ENCODE measurements at regions not wholly inside any gene's neighbourhood (a gene's known extent, or its start where the extent isn't known, plus 50 kb on each side); places are given as distances from the start of the nearest gene placed in this dataset.
"Not testable (repeated sequence)": the region's sequence is repeated elsewhere in the genome, so short reads cannot be mapped to it uniquely, and the experiment has no call there.

DNA sequence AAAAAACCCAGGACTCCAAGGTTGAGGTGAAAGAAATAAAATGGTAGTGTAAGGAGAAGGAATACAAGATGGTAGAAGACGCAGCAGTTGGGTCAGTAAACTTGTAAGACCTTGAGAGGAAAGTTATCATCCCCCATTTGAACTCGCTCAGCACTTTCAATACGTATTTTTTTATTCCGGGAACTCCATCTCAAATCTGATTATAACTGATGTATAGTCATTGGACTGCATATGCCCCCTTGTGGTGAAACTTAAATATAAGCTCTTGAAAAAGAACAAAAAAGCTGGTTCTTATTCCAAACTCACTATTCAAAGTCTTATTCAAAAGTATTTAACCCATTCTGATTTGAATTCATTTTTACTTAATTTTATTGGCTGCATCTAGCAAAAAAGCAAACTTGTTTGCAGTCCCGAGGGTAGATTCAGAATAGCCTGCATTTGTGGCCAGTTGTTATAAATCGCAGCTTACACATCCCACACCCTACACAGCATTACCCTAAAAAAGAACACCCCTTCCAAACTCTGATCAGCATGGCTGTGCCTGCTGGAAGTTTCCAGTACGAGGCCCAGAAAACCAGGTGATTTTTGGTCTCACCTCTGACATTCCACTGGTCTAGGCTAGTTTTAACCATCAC, 118.0 kb downstream of the ESM1 start:
- DNase-seq (ENCODE audit: low read depth): no peak
- TF ChIP-seq, protein P1, sequence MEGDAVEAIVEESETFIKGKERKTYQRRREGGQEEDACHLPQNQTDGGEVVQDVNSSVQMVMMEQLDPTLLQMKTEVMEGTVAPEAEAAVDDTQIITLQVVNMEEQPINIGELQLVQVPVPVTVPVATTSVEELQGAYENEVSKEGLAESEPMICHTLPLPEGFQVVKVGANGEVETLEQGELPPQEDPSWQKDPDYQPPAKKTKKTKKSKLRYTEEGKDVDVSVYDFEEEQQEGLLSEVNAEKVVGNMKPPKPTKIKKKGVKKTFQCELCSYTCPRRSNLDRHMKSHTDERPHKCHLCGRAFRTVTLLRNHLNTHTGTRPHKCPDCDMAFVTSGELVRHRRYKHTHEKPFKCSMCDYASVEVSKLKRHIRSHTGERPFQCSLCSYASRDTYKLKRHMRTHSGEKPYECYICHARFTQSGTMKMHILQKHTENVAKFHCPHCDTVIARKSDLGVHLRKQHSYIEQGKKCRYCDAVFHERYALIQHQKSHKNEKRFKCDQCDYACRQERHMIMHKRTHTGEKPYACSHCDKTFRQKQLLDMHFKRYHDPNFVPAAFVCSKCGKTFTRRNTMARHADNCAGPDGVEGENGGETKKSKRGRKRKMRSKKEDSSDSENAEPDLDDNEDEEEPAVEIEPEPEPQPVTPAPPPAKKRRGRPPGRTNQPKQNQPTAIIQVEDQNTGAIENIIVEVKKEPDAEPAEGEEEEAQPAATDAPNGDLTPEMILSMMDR (conservative IDR thresholded peaks at IDR 0.05; ENCODE audit: low read depth, low read length): peak; percentile 58
- no peak overlapping the region for H3K4me3 ChIP-seq (ENCODE audit: low read length)

GRCh38 chr5:54864911-54865515, 120.4 kb downstream of the ESM1 start:
- not testable (repeated sequence) for DNase-seq (ENCODE audit: low read depth); H3K4me3 ChIP-seq (ENCODE audit: low read length)

GRCh38 chr5:54862036-54862435, 123.4 kb downstream of the ESM1 start:
- TF ChIP-seq, protein P1 (conservative IDR thresholded peaks at IDR 0.05; ENCODE audit: low read depth, low read length): no peak
- H3K4me3 ChIP-seq (ENCODE audit: low read length): no peak overlapping the region
- DNase-seq (ENCODE audit: low read depth): no peak

GRCh38 chr5:54861212-54861894, 124.0 kb downstream of the ESM1 start:
- H3K4me3 ChIP-seq (ENCODE audit: low read length): no peak overlapping the region
- DNase-seq (ENCODE audit: low read depth): no peak
- TF ChIP-seq, protein P1 (conservative IDR thresholded peaks at IDR 0.05; ENCODE audit: low read depth, low read length): no peak

- TF ChIP-seq, protein P1 (conservative IDR thresholded peaks at IDR 0.05; ENCODE audit: low read depth, low read length): no peak
- DNase-seq (ENCODE audit: low read depth): no peak
- no peak overlapping the region for H3K4me3 ChIP-seq (ENCODE audit: low read length)
These were observed 125.1 kb downstream of the ESM1 start for GRCh38 chr5:54860321-54860720.

DNA sequence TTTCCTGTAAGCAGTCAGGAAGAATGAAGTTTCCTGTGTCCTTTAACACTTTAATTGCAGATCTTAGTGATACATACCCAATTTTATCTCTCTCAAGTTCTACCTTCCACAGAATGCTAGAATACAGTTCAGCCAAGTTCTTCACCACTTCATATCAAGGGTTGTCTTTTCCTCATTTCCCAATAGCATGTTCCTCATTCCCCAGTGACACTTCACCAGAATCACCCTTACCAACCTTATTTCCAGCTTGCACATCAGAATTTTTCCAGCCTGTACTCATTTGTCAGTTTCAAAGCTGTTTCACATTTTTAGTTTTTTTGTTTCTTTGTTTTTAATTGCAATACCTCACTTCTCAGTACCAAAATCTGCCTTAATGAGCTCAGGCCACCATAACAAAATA, 126.1 kb downstream of the ESM1 start:
- TF ChIP-seq, protein P1 (conservative IDR thresholded peaks at IDR 0.05; ENCODE audit: low read depth, low read length): no peak
- H3K4me3 ChIP-seq (ENCODE audit: low read length): no peak overlapping the region
- DNase-seq (ENCODE audit: low read depth): no peak

GRCh38 chr5:54854883-54855581, 130.4 kb downstream of the ESM1 start:
- no peak for DNase-seq (ENCODE audit: low read depth)
- no peak overlapping the region for H3K4me3 ChIP-seq (ENCODE audit: low read length)
- TF ChIP-seq, protein P1 (conservative IDR thresholded peaks at IDR 0.05; ENCODE audit: low read depth, low read length): no peak

Data from retinal pigment epithelial cell (primary cell).